ENCODE measurements at regions not wholly inside any gene's neighbourhood (a gene's known extent, or its start where the extent isn't known, plus 50 kb on each side); places are given as distances from the start of the nearest gene placed in this dataset.
"Not testable (repeated sequence)": the region's sequence is repeated elsewhere in the genome, so short reads cannot be mapped to it uniquely, and the experiment has no call there.

DNA sequence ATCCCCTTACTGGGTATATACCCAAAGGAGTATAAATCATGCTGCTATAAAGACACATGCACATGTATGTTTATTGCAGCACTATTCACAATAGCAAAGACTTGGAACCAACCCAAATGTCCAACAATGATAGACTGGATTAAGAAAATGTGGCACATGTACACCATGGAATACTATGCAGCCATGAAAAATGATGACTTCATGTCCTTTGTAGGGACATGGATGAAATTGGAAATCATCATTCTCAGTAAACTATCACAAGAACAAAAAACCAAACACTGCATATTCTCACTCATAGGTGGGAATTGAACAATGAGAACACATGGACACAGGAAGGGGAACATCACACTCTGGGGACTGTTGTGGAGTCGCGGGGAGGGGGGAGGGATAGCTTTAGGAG is 161.7 kb upstream of the PHACTR1 start:
- DNase-seq = not testable (repeated sequence)

DNA sequence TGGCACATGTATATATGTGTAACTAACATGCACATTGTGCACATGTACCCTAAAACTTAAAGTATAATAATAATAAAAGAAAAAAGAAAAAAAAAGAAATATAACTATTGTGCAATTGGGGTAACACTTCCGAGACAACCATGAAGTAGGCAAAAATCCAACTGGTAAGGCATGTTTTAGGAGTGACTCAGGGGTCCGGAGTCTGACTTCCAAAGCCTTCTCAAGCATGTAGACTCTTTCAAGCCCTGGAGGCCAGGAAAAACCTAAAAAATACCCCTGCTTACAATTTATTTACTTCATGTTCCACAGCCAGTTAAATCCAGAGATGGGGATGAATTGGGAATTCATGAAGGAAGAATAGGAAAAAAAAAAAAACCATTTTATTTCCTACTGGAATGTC is 161.3 kb upstream of the PHACTR1 start:
- no peak for DNase-seq

GRCh38 chr6:12555781-12556180 is 160.8 kb upstream of the PHACTR1 start:
- DNase-seq = no peak

GRCh38 chr6:12557765-12558164 is 158.8 kb upstream of the PHACTR1 start:
- no peak for DNase-seq

DNA sequence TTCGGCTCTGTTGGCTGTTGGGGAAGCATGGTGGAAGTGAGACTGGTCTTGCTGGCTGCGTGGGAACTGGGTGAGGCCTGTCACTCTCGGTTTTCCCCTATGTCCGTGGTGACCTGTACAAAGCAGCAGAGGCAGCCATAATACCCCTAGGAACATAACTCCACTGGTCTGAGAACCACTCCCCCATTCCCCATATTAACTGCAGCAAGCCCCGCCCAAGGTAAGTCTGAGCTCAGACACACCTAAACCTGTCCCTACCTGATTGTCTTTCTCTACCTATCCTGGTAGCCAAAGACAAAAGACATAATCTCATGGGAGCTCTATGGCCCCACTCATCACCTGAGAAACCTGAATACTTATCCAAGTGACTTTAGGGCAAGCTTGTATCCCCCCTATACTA is 156.3 kb upstream of the PHACTR1 start:
- no peak for DNase-seq

DNA sequence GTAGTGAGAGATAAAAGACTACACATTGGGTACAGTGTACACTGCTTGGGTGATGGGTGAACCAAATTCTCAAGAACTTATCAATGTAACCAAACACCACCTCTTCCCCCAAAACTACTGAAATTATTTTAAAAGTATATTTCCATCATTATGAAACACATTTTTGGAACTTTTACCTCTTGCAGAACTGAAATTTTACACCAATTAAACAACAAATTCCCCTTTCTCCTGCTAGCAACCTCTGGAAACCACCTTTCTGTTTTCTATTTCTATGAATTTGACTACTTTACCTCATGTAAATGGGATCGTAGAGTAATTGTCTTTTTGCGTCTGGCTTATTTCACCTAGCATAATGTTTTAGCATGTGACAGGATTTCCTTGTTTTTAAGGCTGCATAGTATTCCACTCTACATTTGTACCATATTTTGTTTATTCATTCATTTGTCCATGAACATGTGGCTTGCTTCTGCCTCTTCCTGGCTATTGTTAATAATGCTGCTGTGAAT is 149.9 kb upstream of the PHACTR1 start:
- DNase-seq = no peak

DNA sequence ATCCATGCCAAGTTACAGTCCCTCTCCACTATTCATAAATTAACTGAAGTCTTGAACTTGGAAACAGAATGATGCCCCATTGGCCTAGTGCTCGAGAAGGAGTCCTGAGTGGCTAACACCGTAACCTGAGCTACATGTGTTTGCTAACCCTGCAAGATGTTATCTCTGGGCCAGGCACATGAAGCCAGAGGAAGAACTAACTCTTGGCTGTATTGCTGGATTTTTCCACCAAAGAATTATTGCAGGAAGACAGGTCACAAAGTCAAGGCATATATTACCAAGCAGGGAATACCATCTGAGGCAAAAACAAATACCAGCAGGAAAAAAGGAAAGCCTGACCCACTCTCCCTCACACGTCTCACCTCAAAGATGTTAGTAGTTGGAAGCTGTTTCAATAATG is 148.9 kb upstream of the PHACTR1 start:
- no peak for DNase-seq

- no peak for DNase-seq
Measured at GRCh38 chr6:12569646-12570045, 146.9 kb upstream of the PHACTR1 start.

DNA sequence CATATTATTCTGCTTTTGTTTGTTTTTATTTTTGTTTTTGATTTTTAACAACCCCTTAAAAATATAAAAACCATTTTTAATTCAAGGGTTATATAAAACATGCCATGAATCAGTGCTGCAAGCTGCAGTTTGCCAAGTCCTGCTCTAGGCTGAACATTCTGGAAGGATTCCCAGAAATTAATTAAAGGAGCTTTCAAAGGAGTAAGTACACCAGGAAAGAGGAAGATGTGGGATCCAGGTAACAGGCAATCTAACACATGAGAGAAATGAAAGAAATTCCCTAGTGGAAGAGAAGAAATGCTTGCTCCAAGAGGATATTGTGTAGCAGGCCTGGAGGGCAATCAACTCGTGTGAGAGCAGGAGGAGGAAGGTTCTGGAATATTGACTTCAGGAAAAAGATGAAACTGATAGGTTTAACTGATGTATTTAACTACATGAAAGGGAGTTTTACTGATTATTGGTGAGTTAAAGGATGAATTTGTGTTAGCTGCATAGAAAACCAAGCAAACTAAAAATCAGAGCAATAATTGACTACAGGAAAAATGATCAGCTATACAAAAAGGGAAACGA is 146.0 kb upstream of the PHACTR1 start:
- DNase-seq = no peak

DNA sequence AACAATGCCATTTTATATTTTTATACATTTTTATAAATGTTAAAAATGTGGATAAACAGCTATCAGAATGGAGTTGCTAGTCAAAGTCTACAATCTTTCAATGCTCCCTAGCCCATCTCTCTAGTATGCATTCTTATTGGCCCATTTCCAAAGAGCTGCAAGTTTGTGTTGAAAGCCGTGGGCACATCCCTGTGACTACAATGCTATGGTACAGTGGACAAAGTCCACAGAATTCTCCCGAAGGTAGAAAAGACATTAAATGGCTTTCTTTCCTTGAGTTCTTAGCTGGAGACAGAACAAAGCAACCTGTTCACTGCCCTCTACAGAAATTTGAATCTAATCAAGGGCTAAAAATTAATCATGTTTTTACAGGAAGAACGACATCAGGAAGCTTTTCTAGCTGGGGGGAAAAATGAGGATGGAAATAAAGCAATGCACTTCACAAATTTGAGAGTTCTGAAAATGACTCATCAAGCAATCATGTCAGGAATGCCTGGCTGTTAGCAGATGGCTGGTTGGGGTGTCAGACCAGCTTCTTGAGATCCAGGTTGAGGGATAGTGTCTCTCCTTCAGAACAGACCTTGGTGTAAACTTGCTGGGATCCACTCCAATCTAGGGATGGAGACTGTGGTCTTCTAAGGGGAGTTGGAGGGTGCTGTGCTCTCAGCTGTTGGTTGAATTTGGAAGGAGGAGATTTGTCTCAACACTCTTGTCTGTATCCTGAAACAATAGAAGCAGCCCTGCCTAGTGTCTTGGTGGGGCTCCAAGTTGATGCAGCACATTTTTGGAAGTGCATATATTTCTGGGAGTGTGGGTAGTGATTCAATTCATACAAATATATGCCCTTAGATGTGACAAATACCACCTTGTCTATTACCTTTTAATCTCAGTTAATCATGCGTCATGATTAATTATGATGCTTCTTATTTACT is 143.4 kb upstream of the PHACTR1 start:
- no peak for DNase-seq

DNA sequence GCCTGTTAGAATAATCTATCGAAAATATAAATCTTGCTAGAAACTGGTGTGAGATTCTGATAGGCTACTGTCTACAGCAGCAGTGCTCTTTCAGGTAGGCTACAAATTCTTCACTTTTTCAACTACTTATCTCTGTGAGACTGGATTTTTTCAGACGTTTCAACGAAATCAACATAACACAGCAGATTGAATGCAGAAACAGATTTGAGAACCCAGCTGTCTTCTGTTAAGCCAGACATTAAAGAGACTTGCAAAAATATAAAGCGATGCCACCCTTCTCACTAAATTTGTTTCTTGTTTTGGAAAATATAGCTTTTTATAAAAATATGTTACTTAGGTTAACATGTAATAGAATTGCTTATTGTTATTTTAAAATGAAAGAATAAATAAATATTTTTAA is 140.6 kb upstream of the PHACTR1 start:
- DNase-seq = no peak

DNA sequence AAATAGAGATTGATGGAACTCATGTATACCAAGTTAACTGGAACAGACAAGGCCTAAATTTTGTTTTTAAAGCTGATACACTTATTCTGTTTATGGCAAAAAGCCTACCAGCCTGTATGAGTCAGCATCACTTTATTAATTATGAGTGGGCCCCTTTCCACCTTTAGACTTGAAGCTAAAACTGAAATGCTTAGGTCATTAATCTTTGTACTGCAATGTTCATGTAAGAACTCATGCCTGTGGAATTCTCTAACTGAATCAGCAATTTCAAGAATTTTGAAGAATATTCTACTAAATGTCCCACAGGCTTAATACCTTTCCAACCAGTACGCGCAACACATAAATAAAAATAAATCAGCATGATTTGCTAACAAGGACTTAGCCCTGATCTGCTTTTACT is 140.2 kb upstream of the PHACTR1 start:
- DNase-seq = no peak

DNA sequence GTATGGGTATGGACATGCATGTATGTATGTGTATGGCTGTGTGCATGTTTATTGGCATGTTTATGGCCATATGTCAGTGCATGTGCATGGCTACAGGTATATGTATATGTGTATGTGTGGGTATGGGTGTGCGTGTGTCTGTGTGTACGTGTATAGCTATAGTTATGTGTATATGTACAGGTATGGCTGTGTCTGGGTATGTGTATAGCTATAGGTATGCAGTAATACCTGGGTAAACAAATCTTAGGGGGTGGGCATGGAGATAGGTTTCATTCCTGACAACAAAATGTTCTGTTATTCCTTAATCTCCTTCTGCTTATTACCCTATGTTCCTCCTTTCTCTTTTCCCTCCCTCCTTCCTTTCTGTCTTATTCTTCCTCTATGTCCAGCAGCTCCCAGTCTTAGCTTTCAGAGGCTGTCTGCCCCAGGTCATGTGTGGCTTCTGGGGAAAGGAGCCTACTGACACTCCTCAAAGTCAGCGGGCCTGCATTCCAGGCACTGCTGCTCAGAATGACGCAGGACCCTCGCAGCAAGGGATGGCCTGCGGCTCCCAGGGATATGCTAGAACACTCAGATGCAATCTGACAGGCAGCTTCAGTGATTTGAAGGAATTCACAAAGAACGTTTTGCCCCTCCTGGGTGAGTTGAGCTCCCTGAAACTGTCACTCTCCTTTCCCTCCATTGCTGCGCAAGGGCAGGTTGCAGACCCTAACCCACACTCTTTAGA is 139.3 kb upstream of the PHACTR1 start:
- no peak for DNase-seq

DNA sequence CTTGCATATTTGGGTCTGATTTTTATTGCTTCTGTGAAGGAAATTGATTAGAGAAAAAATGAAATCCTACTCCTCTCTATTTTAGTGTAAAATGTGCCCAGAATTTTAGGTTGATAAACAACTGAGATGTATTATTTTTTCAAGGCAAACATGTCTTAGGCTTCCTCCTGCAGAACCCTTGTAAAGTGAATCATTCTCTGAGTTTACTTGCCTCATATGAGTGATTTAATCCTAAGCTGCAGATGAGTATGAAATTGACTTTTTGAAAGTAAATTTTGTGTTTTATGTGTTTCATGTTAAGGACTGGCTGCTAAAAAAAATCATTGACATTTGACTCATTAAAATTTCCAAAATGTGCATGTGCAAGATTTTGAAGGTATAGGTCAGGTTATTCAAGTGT is 138.5 kb upstream of the PHACTR1 start:
- DNase-seq = no peak

- DNase-seq = no peak
Measured at GRCh38 chr6:12578751-12579150, 137.8 kb upstream of the PHACTR1 start.

DNA sequence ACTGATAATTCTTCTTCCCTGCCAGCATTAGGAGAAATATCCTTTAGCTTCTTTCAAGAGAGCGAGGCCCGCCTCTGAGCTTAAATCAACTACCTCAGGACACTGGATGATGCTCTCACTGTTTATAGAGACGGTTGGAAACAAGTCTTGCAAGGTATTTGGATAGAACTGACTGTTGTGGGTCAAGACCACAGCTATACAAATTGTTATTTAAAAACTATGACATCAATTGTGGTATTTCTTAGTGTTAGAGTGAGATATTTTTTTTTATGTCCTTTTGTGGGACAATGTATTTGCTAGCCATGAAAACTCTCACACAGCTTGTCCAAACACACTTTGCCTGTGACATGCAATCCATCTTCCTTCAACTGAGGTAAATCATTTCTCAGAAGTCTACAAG is 136.3 kb upstream of the PHACTR1 start:
- DNase-seq = no peak

GRCh38 chr6:12582421-12583110 is 134.0 kb upstream of the PHACTR1 start:
- no peak for DNase-seq

DNA sequence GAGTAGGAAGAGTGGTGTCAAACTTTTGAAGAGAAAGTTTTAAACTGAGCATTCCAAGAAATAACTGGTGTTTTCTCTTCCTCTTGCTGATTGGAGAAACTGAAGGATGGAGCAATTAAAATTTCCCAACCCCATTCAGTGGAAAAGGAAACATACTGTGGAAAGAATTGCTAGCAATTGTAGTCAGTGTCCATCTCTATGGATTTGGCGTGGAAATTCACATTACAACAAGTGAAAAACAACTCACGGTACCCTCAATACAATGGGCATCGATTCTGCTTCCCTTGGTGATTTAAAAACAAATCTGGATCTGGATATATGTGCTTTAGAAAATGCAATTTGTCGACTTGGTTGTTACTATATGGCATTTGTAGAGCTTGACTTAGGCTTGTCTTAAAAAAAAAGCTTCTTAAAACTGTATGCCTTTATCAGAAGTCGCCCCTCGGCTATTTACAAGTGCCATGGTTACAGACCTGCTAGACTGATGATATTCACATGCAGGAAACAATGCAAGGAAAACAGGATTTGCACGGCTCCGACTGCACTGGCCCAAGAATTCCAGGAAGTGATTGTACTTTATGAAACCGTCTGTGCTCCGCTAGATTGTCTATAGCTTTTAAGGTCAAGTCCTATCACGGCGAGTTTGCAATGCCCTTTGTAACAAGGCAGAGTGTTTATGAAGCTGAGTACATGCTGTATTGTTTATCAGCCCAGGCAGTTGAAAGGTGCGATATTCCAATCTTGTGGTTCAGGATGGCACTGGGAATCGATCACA is 131.7 kb upstream of the PHACTR1 start:
- DNase-seq = no peak

GRCh38 chr6:12585497-12585958 is 131.0 kb upstream of the PHACTR1 start:
- no peak for DNase-seq

GRCh38 chr6:12586721-12587480 is 129.7 kb upstream of the PHACTR1 start:
- no peak for DNase-seq

- DNase-seq = no peak
Measured at GRCh38 chr6:12590901-12591300, 125.7 kb upstream of the PHACTR1 start.

Measured in activated CD4-positive, CD25-positive, alpha-beta regulatory T cell (primary cell).